Effector memory CD8-positive, alpha-beta T cell (primary cell): ENCODE measurements at regions not wholly inside any gene's neighbourhood (a gene's known extent, or its start where the extent isn't known, plus 50 kb on each side); places are given as distances from the start of the nearest gene placed in this dataset.

Experiments
- ATAC-seq: fragments of 150-1000 bp; cut with Tn5 transposase; replicated peaks from 2 replicates; pipeline ENCODE4 v1.10.0; 2021; ENCODE audit warnings: mild to moderate bottlenecking, moderate library complexity
- DNase-seq, 3 experiments: peaks; one replicate each; pipeline ENCODE4 v3.0.0; 2021
- H3K27ac Mint-ChIP-seq, 2 donors: one replicate each; pipeline ENCODE4 v1.8.0; 2022; ENCODE audit warnings: mild to moderate bottlenecking in 2 of 2, mixed read lengths in 2 of 2, moderate library complexity in 2 of 2
- H3K27me3 Mint-ChIP-seq, 2 donors: one replicate each; pipeline ENCODE4 v1.8.0; 2022; ENCODE audit warnings: mixed read lengths in 2 of 2
- H3K36me3 Mint-ChIP-seq: one replicate; pipeline ENCODE4 v1.8.0; 2022; ENCODE audit warnings: mild to moderate bottlenecking, moderate library complexity, mixed read lengths; ENCODE audit not compliant: insufficient read depth
- H3K4me1 Mint-ChIP-seq, 2 donors: one replicate each; pipeline ENCODE4 v1.8.0; 2022; ENCODE audit warnings: low read depth in 2 of 2, mixed read lengths in 2 of 2
- H3K4me3 Mint-ChIP-seq, 2 donors: one replicate each; pipeline ENCODE4 v1.8.0; 2022; ENCODE audit warnings: mild to moderate bottlenecking in 2 of 2, mixed read lengths in 2 of 2, moderate library complexity in 2 of 2
- H3K9me3 Mint-ChIP-seq, 2 donors: one replicate each; pipeline ENCODE4 v1.8.0; 2022; ENCODE audit warnings: mixed read lengths in 2 of 2

- Mint-ChIP-seq H3K9me3 (peaks cover 0 to 13% of the 10 kb centered on the region in 2 donors), H3K4me3 (no peak overlapping the region), H3K27me3 (peaks cover 19 to 78% of the 10 kb centered on the region in 2 donors), H3K27ac (no peak overlapping the region), H3K4me1 (peaks cover 8 to 9% of the 10 kb centered on the region in 2 donors), H3K36me3 (no peaks in the 10 kb centered on the region)
- DNase-seq (no peak), ATAC-seq (no peak)
Measured at GRCh38 chr18:75158465-75159237, 50.3 kb downstream of the PTGR3 start.

DNA sequence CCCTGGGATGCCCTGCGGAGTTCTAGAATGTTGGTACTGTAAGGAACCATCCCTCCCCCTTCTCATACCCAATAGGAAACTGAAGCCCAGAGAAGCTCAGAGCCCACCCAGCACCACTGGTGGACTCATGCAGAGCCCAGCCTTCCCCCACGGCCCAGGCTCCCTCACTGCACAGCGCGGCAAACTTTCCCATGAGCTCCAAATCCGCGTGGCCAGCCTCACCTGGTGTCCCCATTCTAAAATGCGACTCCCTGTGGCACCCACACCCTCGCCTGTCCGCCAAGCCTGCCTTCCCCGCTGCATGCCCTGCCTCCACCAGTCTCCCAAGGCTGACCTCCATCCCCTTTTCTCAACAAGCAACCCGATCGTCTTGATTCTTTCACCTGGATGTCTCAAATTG is 51.1 kb downstream of the PTGR3 start:
- H3K27me3 Mint-ChIP-seq: peaks cover 18 to 71% of the 10 kb centered on the region in 2 donors
- H3K4me1 Mint-ChIP-seq: peaks cover 8 to 9% of the 10 kb centered on the region in 2 donors
- no peak overlapping the region for H3K27ac Mint-ChIP-seq

DNA sequence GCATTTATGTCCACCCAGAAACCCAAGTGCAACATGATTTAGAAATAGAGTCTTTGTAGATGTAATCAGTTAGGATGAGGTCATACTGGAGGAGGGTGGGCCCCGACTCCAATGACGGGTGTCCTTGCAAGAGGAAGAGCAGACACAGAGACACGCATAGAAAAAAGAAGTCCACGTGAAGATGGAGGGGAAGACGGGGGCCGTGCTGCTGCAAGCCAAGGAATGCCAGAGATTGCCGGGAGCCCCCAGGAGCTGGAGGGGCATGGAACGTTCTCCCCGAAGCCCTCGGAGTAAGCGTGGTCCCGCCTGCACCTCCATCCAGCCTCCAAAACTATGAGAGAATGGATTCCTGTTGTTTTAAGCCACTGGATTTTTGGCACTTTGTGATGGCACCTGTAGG is 51.6 kb downstream of the PTGR3 start:
- ATAC-seq (no peak), DNase-seq (no peak)
- H3K4me3 Mint-ChIP-seq: no peak overlapping the region
- H3K36me3 Mint-ChIP-seq: no peaks in the 10 kb centered on the region
- H3K27me3 Mint-ChIP-seq: peaks cover 23 to 68% of the 10 kb centered on the region in 2 donors
- peaks cover 8 to 9% of the 10 kb centered on the region in 2 donors for H3K4me1 Mint-ChIP-seq
- peaks cover 0 to 16% of the 10 kb centered on the region in 2 donors for H3K9me3 Mint-ChIP-seq
- H3K27ac Mint-ChIP-seq: no peak overlapping the region

More for the DNA sequence above, 51.1 kb downstream of the PTGR3 start:
- DNase-seq (no peak), ATAC-seq (no peak)
- H3K4me3 Mint-ChIP-seq: no peak overlapping the region
- H3K36me3 Mint-ChIP-seq: no peaks in the 10 kb centered on the region
- peaks cover 0 to 13% of the 10 kb centered on the region in 2 donors for H3K9me3 Mint-ChIP-seq

DNA sequence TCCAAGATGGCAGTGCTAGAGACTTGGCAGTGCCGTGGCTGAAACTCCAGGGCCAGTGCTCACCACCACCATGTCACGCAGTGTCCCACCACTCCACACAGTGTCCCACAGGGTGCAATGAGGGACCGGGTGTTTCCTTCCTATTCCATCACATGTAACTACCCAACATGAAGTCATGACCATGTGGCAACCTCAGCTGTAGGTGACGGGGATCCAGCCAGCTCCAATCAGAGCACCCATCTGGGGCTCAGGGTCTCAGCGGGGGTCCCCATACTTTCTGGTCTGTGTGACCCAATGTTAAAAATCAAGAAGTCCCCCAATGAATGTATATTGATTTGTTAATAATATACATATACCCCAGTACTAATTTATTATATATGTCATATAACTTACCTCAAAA is 52.1 kb downstream of the PTGR3 start:
- Mint-ChIP-seq H3K9me3 (peaks cover 0 to 21% of the 10 kb centered on the region in 2 donors), H3K27me3 (peaks cover 27 to 62% of the 10 kb centered on the region in 2 donors), H3K4me1 (peaks cover 5 to 6% of the 10 kb centered on the region in 2 donors), H3K4me3 (no peak overlapping the region), H3K27ac (no peak overlapping the region), H3K36me3 (no peaks in the 10 kb centered on the region)
- DNase-seq: no peak
- ATAC-seq: no peak

- no peak overlapping the region for H3K4me3 Mint-ChIP-seq
- no peak for DNase-seq
- no peak for ATAC-seq
- no peaks in the 10 kb centered on the region for H3K36me3 Mint-ChIP-seq
- no peaks in the 10 kb centered on the region for H3K4me1 Mint-ChIP-seq
- H3K27me3 Mint-ChIP-seq: peaks cover 27 to 56% of the 10 kb centered on the region in 2 donors
- H3K27ac Mint-ChIP-seq: no peak overlapping the region
- H3K9me3 Mint-ChIP-seq: peaks cover 0 to 23% of the 10 kb centered on the region in 2 donors
Measured at GRCh38 chr18:75156139-75156750, 52.7 kb downstream of the PTGR3 start.

- peaks cover 0 to 23% of the 10 kb centered on the region in 2 donors for H3K9me3 Mint-ChIP-seq
- no peak overlapping the region for H3K4me3 Mint-ChIP-seq
- H3K27ac Mint-ChIP-seq: no peak overlapping the region
- H3K27me3 Mint-ChIP-seq: peaks cover 27 to 44% of the 10 kb centered on the region in 2 donors
- no peaks in the 10 kb centered on the region for H3K4me1 Mint-ChIP-seq
- ATAC-seq: no peak
- DNase-seq: no peak
- H3K36me3 Mint-ChIP-seq: no peaks in the 10 kb centered on the region
Measured at GRCh38 chr18:75154997-75155396, 53.9 kb downstream of the PTGR3 start.

GRCh38 chr18:75154259-75154658 is 54.7 kb downstream of the PTGR3 start:
- ATAC-seq (no peak), DNase-seq (no peak)
- Mint-ChIP-seq H3K4me1 (no peaks in the 10 kb centered on the region), H3K36me3 (no peaks in the 10 kb centered on the region), H3K9me3 (peaks cover 0 to 23% of the 10 kb centered on the region in 2 donors), H3K27me3 (peaks cover 27 to 37% of the 10 kb centered on the region in 2 donors), H3K27ac (no peak overlapping the region), H3K4me3 (no peak overlapping the region)

DNA sequence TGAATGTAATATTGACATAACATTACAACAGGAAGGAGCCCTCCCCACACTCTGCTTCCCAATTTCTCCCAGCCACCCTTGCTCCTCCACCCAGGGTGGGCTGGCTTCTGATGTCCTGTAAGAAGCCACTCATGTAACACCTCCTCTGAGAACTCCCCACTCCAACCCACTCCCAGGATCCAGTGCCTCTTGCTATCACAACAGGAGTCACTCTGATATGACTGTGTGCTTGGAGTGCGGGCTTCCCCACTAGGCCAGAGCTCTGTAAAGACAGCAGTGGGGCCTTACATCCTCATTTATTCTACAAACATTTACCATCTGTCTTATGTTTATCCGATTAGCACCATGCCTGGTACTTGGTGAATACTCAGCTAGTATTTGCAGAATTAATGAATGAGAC is 65.1 kb downstream of the PTGR3 start:
- no peak overlapping the region for H3K4me3 Mint-ChIP-seq
- no peak for ATAC-seq
- peaks cover 0 to 4% of the 10 kb centered on the region in 2 donors for H3K4me1 Mint-ChIP-seq
- DNase-seq: no peak
- peaks cover 9% of the 10 kb centered on the region in 2 donors for H3K9me3 Mint-ChIP-seq
- H3K27me3 Mint-ChIP-seq: peaks cover 10 to 15% of the 10 kb centered on the region in 2 donors
- no peak overlapping the region for H3K27ac Mint-ChIP-seq
- H3K36me3 Mint-ChIP-seq: no peaks in the 10 kb centered on the region

GRCh38 chr18:75142677-75143076 is 66.3 kb downstream of the PTGR3 start:
- H3K9me3 Mint-ChIP-seq: peaks cover 9% of the 10 kb centered on the region in 2 donors
- DNase-seq (no peak), ATAC-seq (no peak)
- H3K27me3 Mint-ChIP-seq: peaks cover 10 to 15% of the 10 kb centered on the region in 2 donors
- H3K27ac Mint-ChIP-seq: no peak overlapping the region
- H3K4me3 Mint-ChIP-seq: no peak overlapping the region
- peaks cover 0 to 4% of the 10 kb centered on the region in 2 donors for H3K4me1 Mint-ChIP-seq
- no peaks in the 10 kb centered on the region for H3K36me3 Mint-ChIP-seq

- H3K27ac Mint-ChIP-seq: no peak overlapping the region
- H3K4me3 Mint-ChIP-seq: no peak overlapping the region
- H3K4me1 Mint-ChIP-seq: peaks cover 0 to 4% of the 10 kb centered on the region in 2 donors
Measured at GRCh38 chr18:75141734-75142133, 67.2 kb downstream of the PTGR3 start.

GRCh38 chr18:75141166-75141565 is 67.8 kb downstream of the PTGR3 start:
- peaks cover 10 to 14% of the 10 kb centered on the region in 2 donors for H3K27me3 Mint-ChIP-seq
- H3K36me3 Mint-ChIP-seq: no peaks in the 10 kb centered on the region
- H3K4me1 Mint-ChIP-seq: peaks cover 0 to 4% of the 10 kb centered on the region in 2 donors
- H3K9me3 Mint-ChIP-seq: peaks cover 4 to 5% of the 10 kb centered on the region in 2 donors
- no peak overlapping the region for H3K4me3 Mint-ChIP-seq
- no peak for ATAC-seq
- H3K27ac Mint-ChIP-seq: no peak overlapping the region
- DNase-seq: no peak

More at GRCh38 chr18:75141734-75142133, 67.2 kb downstream of the PTGR3 start:
- Mint-ChIP-seq H3K27me3 (peaks cover 10 to 15% of the 10 kb centered on the region in 2 donors), H3K36me3 (no peaks in the 10 kb centered on the region), H3K9me3 (peaks cover 8 to 9% of the 10 kb centered on the region in 2 donors)
- ATAC-seq (no peak), DNase-seq (no peak)

- H3K27ac Mint-ChIP-seq: peak overlapping the region in 1 of 2 donors; percentile 2
- peaks cover 0 to 4% of the 10 kb centered on the region in 2 donors for H3K4me1 Mint-ChIP-seq
- H3K27me3 Mint-ChIP-seq: peaks cover 10 to 12% of the 10 kb centered on the region in 2 donors
- H3K9me3 Mint-ChIP-seq: peaks cover 0 to 4% of the 10 kb centered on the region in 2 donors
- H3K4me3 Mint-ChIP-seq: no peak overlapping the region
- DNase-seq: no peak
- H3K36me3 Mint-ChIP-seq: no peaks in the 10 kb centered on the region
- no peak for ATAC-seq
Measured at GRCh38 chr18:75140296-75140695, 68.6 kb downstream of the PTGR3 start.

DNA sequence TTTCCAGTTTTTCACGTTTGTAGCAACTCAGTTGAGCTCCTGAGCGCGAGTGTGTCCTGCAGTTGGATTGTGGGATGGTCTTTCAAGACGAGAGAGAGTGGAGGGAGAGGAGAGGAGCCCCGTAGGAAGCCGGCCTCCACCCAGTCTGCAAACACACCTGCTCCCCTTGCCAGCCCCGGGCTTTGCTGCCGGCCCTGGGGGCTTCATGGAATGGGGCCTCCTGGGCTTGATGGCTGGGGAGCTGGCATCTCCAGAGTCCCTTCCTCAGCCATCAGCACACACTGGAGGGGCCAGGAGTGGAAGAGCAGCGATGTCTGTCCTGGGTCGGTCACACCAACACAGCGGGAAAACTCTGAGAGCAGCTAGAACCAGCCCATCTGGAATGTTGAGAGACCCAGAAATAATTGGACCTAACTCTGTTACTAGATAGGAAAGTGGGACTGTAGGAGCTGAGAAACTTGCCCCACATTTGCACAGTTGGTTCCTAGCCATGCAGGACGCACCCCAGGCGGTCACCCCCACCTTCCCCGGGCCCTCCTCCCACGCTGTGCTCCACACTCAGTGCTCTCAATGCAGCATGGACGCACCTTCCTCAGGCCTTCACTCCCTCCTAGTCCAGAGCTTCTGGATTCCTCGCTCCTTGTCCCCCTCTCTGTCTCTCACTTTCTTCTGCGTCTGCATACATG is 69.6 kb downstream of the PTGR3 start:
- Mint-ChIP-seq H3K27ac (peak overlapping the region in 1 of 2 donors; percentile 2), H3K36me3 (no peaks in the 10 kb centered on the region), H3K9me3 (no peaks in the 10 kb centered on the region)

More for the DNA sequence above, 69.6 kb downstream of the PTGR3 start:
- Mint-ChIP-seq H3K4me3 (no peak overlapping the region), H3K4me1 (peaks cover 0 to 4% of the 10 kb centered on the region in 2 donors), H3K27me3 (peaks cover 16 to 19% of the 10 kb centered on the region in 2 donors)
- ATAC-seq (no peak), DNase-seq (no peak)
